HEK293 (cell line): ENCODE measurements at regions not wholly inside any gene's neighbourhood (a gene's known extent, or its start where the extent isn't known, plus 50 kb on each side); places are given as distances from the start of the nearest gene placed in this dataset.

Experiments
- CTCF ChIP-seq: fragments of 450-650 bp; formaldehyde crosslinking; IDR thresholded peaks from 2 replicates; pipeline ENCODE4 v1.5.1; 2016; ENCODE audit warnings: missing biosample characterization, missing genetic modification characterization
- ZBTB44 ChIP-seq: fragments of 450-650 bp; IDR thresholded peaks from 2 replicates; pipeline ENCODE4 v1.5.1; 2018; ENCODE audit warnings: missing biosample characterization, mild to moderate bottlenecking, missing genetic modification characterization
- ZNF140 ChIP-seq: fragments of 450-650 bp; formaldehyde crosslinking; IDR thresholded peaks from 2 replicates; pipeline ENCODE4 v1.5.1; 2016; ENCODE audit warnings: missing biosample characterization, missing genetic modification characterization
- ZNF18 ChIP-seq: fragments of 450-650 bp; formaldehyde crosslinking; IDR thresholded peaks from 2 replicates; pipeline ENCODE4 v1.5.1; 2016; ENCODE audit warnings: missing biosample characterization, missing genetic modification characterization
- ZNF24 ChIP-seq: fragments of 450-650 bp; formaldehyde crosslinking; IDR thresholded peaks from 2 replicates; pipeline ENCODE4 v1.5.1; 2016; ENCODE audit warnings: missing biosample characterization, missing genetic modification characterization
- ZNF274 ChIP-seq, 2 experiments: fragments of 200-500 bp in 1 of 2; fragments of 450-650 bp in 1 of 2; sonication (Bioruptor generic) in 1 of 2; formaldehyde crosslinking in 1 of 2; IDR thresholded peaks; 2 replicates each; pipeline versions ENCODE4 v1.5.1 to v1.6.1; 2014 to 2016; ENCODE audit warnings: borderline replicate concordance in 1 of 2, inconsistent platforms in 1 of 2, low read length in 1 of 2, missing biosample characterization in 1 of 2, missing genetic modification characterization in 1 of 2
- ZNF623 ChIP-seq: fragments of 450-650 bp; formaldehyde crosslinking; IDR thresholded peaks from 2 replicates; pipeline ENCODE4 v1.5.1; 2016; ENCODE audit warnings: missing biosample characterization, missing genetic modification characterization
- ZNF639 ChIP-seq: fragments of 450-650 bp; formaldehyde crosslinking; IDR thresholded peaks from 2 replicates; pipeline ENCODE4 v1.5.1; 2016; ENCODE audit warnings: missing biosample characterization, missing genetic modification characterization
- ZNF645 ChIP-seq: fragments of 450-650 bp; formaldehyde crosslinking; IDR thresholded peaks from 2 replicates; pipeline ENCODE4; 2016; ENCODE audit warnings: missing biosample characterization, missing genetic modification characterization
- ZNF776 ChIP-seq: fragments of 450-650 bp; formaldehyde crosslinking; IDR thresholded peaks from 2 replicates; pipeline ENCODE4 v1.5.0; 2017; ENCODE audit warnings: missing biosample characterization, missing genetic modification characterization, borderline replicate concordance
- ZSCAN16 ChIP-seq: fragments of 450-650 bp; formaldehyde crosslinking; IDR thresholded peaks from 2 replicates; pipeline ENCODE4 v1.5.1; 2016; ENCODE audit warnings: missing biosample characterization, missing genetic modification characterization
- ZSCAN30 ChIP-seq: fragments of 450-650 bp; IDR thresholded peaks from 2 replicates; pipeline ENCODE4 v1.5.1; 2018; ENCODE audit warnings: missing biosample characterization, mild to moderate bottlenecking, missing genetic modification characterization, moderate library complexity

- no peak for TF ChIP-seq ZNF274 (IDR thresholded peaks at IDR 0.05; ENCODE audit: low read length)
- TF ChIP-seq ZNF274 (tag by site-specific recombination; IDR thresholded peaks at IDR 0.05; ENCODE audit: borderline replicate concordance) = no peak
- no peak for TF ChIP-seq ZSCAN16 (tag by site-specific recombination)
- no peak for TF ChIP-seq ZNF639 (tag by site-specific recombination)
- no peak for TF ChIP-seq ZNF18 (tag by site-specific recombination)
- no peak for TF ChIP-seq ZNF645
- no peak for TF ChIP-seq ZNF24 (tag by site-specific recombination)
- TF ChIP-seq CTCF = no peak
- TF ChIP-seq ZNF623 = no peak
- TF ChIP-seq ZNF776 (tag by site-specific recombination) = no peak
- TF ChIP-seq ZSCAN30 (tag by site-specific recombination) = no peak
- TF ChIP-seq ZNF140 (tag by site-specific recombination) = no peak
- TF ChIP-seq ZBTB44 (tag by site-specific recombination) = no peak
Observed at GRCh38 chr11:79705648-79706047, 264.8 kb upstream of the TENM4 start.
